ENCODE measurements at regions not wholly inside any gene's neighbourhood (a gene's known extent, or its start where the extent isn't known, plus 50 kb on each side); places are given as distances from the start of the nearest gene placed in this dataset.

DNA sequence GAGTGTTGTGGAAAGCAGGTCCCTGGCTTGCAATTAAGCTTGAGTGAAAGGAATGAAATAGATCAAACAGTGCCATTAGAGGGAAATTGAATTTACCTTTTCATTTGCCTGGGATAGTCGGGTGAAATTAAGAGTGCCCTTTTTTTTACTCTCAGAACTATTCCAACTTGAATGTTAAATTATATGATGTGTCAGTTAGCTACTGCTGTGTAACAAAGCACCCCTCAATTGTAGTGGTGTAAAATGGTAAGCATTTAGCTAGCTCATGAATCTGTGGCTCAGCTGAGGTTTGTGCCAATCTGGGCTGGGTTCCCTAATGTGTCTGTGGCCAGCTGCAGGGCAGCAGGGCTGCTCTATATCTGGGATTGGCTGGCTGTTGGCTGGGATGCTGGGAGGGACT is 571.4 kb downstream of the MN1 start:
- H3K27me3 Mint-ChIP-seq = peaks cover 18% of the 10 kb centered on the region
- no peak overlapping the region for H3K4me3 Mint-ChIP-seq
- no peaks in the 10 kb centered on the region for H3K36me3 Mint-ChIP-seq (ENCODE audit: low read depth)
- intact Hi-C loops (cut with micrococcal nuclease) = no loop called here
- no peak overlapping the region for H3K27ac Mint-ChIP-seq
- no peaks in the 10 kb centered on the region for H3K9me3 Mint-ChIP-seq
- H3K4me1 Mint-ChIP-seq (ENCODE audit: low read depth) = no peaks in the 10 kb centered on the region

- H3K4me1 Mint-ChIP-seq (ENCODE audit: low read depth) = no peaks in the 10 kb centered on the region
- no peak overlapping the region for H3K27ac Mint-ChIP-seq
- intact Hi-C loops (cut with micrococcal nuclease) = no loop called here
- H3K36me3 Mint-ChIP-seq (ENCODE audit: low read depth) = no peaks in the 10 kb centered on the region
- no peaks in the 10 kb centered on the region for H3K9me3 Mint-ChIP-seq
- H3K27me3 Mint-ChIP-seq = peaks cover 15% of the 10 kb centered on the region
- H3K4me3 Mint-ChIP-seq = no peak overlapping the region
These were observed 570.3 kb downstream of the MN1 start for GRCh38 chr22:27231266-27231665.

- Mint-ChIP-seq H3K36me3 (ENCODE audit: low read depth) (no peaks in the 10 kb centered on the region), H3K4me3 (no peak overlapping the region), H3K9me3 (no peaks in the 10 kb centered on the region), H3K27me3 (peaks cover 15% of the 10 kb centered on the region), H3K4me1 (ENCODE audit: low read depth) (no peaks in the 10 kb centered on the region), H3K27ac (no peak overlapping the region)
- intact Hi-C loops (cut with micrococcal nuclease) = no loop called here
These were observed 569.5 kb downstream of the MN1 start for GRCh38 chr22:27232077-27232476.

DNA sequence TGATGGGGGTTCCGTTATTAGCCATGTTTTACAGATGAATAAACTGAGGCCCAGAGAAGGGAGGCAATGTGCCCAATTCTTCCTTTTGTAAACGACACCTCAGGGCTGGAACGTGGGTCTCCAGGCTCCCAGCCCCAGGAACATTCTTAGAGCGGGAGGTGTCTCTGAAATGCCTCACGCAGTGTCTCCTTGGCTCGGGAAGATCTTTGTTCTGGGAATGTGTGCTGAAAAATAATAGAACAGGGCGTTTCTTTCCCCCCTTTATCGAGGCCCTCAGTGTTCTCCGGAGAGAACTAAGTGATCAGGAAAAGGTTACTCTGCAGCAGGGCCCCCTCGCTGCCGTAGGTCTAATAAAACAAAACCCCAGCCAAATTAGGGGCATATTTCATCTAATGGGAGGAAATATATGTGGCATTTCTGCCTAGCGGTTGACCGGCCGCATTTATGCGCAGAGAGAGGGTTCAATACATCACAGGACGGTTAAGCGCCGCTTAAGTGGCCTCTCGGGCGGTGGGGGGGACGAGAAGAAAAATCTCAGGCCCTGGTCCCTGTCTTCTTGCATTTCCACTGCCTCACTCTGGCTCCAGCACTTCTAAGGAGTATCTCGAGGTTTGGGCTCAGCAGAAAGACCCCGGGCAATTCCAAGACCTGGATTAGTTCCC is 564.3 kb downstream of the MN1 start:
- Mint-ChIP-seq H3K9me3 (no peaks in the 10 kb centered on the region), H3K4me1 (ENCODE audit: low read depth) (no peaks in the 10 kb centered on the region), H3K27ac (no peak overlapping the region), H3K4me3 (no peak overlapping the region), H3K27me3 (peaks cover 15% of the 10 kb centered on the region), H3K36me3 (ENCODE audit: low read depth) (no peaks in the 10 kb centered on the region)
- intact Hi-C loops (cut with micrococcal nuclease) = no loop called here

DNA sequence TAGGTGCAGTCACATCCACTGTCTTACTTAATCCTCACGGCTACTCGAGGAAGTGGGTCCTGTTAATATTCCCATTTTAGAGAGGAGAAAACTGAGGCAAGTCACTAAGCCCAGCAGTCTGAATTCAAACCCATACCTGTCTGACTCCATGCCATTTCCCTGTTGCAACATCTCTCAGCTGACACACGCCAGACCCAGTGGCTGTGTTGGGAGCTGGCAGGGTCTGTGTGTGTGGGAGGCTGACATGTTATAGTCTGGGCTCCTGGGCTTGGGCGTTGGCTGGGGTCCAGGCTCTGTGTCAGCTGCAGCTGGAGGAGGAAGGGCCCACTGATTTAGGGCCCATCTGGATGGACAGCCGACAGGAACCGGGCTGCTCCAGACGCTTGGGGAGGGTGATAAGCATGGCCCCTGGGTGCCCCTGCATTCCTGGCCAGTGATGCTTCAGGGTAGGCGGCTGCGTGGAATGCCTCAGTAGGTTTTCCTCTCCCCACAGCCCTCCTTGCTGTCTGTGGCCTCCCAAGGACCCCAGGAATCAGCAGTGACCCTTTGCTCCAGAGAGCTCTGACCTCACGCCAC is 562.5 kb downstream of the MN1 start:
- Mint-ChIP-seq H3K4me3 (no peak overlapping the region), H3K27me3 (peaks cover 5% of the 10 kb centered on the region), H3K4me1 (ENCODE audit: low read depth) (no peaks in the 10 kb centered on the region), H3K9me3 (no peaks in the 10 kb centered on the region), H3K36me3 (ENCODE audit: low read depth) (no peaks in the 10 kb centered on the region), H3K27ac (no peak overlapping the region)
- intact Hi-C loops (cut with micrococcal nuclease) = no loop called here

DNA sequence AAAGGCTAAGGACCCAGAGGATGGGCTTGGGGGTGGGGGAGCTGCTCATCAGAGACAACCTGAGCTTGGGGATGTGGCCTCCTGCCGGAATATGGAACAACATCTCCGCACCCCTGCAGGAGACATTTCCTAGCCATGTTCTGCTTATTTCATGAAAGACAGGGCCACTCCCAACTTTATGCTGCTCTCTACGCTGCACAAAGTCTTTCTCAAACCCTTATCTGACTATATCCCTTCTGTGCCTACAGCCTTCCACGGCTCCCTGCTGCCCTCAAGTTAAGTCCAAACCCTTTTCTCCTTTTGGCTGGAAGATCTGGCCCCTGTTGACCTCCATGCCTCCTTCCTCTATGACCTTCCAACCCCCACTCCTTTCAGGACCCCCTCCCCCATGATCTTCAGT is 562.0 kb downstream of the MN1 start:
- Mint-ChIP-seq H3K4me1 (ENCODE audit: low read depth) (no peaks in the 10 kb centered on the region), H3K36me3 (ENCODE audit: low read depth) (no peaks in the 10 kb centered on the region)
- intact Hi-C loops (cut with micrococcal nuclease) = no loop called here

GRCh38 chr22:27240298-27241075 is 561.1 kb downstream of the MN1 start:
- Mint-ChIP-seq H3K27me3 (peaks cover 5% of the 10 kb centered on the region), H3K4me3 (no peak overlapping the region), H3K27ac (no peak overlapping the region), H3K4me1 (ENCODE audit: low read depth) (no peaks in the 10 kb centered on the region), H3K9me3 (no peaks in the 10 kb centered on the region), H3K36me3 (ENCODE audit: low read depth) (no peaks in the 10 kb centered on the region)
- intact Hi-C loops (cut with micrococcal nuclease) = no loop called here

More for the DNA sequence above, 562.0 kb downstream of the MN1 start:
- peaks cover 5% of the 10 kb centered on the region for H3K27me3 Mint-ChIP-seq
- H3K9me3 Mint-ChIP-seq = no peaks in the 10 kb centered on the region
- H3K27ac Mint-ChIP-seq = no peak overlapping the region
- no peak overlapping the region for H3K4me3 Mint-ChIP-seq

DNA sequence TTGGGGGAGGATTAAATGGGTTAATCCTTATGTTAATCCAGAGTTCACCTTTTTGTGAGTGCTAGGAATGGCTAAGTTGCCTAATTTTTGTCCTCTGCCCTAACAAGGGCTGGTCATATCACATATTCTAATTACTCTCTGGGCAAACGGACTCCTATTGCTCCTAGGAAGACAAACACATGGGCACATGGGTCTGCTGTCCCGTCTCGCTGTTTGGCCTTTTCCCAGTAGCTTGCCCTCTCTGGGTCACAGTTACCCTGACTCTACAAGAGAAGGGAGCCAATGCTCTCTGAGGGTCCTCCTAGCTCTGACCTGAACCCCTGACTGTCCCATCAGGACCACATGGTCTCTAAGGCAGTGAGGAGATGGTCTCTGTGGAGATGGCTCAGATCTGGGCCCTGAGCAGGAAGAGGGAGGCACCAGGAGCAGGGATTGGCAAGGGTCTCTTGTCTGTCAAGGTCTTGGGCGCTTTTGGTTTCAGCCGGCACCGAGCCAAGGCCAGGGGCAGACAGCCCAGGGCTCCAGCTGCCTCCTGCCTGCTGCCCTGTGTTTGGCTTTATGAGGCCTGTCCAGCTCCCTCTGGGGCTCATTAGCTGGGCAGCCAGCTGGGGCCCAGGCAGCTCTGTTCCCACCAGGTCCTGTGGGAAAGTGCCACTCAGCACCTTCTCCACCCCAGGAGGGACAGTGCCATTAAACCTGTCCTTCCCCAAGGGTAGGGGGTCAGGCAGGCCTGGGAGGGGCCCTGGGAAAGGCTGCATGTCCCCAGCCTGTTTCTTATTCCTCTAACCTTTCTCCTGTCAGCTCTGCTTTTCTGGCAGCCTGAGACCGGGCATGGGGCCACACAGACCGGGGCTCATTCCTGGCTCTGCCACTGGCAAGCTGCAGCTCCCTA is 559.9 kb downstream of the MN1 start:
- intact Hi-C loops (cut with micrococcal nuclease) = no loop called here
- Mint-ChIP-seq H3K27ac (no peak overlapping the region), H3K4me1 (ENCODE audit: low read depth) (no peaks in the 10 kb centered on the region), H3K36me3 (ENCODE audit: low read depth) (no peaks in the 10 kb centered on the region), H3K27me3 (peaks cover 6% of the 10 kb centered on the region), H3K4me3 (no peak overlapping the region), H3K9me3 (no peaks in the 10 kb centered on the region)

DNA sequence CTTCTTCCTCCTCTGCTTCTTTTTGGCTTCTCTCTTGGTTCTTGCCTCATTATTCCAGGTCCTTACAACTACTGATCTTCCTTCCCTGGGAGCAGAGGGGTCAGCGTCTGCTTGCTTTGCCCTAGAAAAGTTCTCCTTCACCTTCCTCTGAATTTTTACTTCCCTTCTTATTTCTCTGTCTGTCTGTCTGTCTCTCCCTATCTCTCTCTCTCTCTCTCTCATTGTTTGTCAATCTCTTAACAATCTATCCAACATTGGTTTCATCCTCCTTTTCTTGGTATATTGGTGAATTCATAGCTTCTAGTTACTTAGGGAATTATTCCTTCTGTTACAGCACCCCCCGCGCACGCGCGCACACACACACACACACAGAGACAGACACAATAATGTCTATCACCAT is 559.1 kb downstream of the MN1 start:
- Mint-ChIP-seq H3K27ac (no peak overlapping the region), H3K9me3 (no peaks in the 10 kb centered on the region), H3K36me3 (ENCODE audit: low read depth) (no peaks in the 10 kb centered on the region), H3K27me3 (peaks cover 6% of the 10 kb centered on the region), H3K4me1 (ENCODE audit: low read depth) (no peaks in the 10 kb centered on the region), H3K4me3 (no peak overlapping the region)
- intact Hi-C loops (cut with micrococcal nuclease) = no loop called here

DNA sequence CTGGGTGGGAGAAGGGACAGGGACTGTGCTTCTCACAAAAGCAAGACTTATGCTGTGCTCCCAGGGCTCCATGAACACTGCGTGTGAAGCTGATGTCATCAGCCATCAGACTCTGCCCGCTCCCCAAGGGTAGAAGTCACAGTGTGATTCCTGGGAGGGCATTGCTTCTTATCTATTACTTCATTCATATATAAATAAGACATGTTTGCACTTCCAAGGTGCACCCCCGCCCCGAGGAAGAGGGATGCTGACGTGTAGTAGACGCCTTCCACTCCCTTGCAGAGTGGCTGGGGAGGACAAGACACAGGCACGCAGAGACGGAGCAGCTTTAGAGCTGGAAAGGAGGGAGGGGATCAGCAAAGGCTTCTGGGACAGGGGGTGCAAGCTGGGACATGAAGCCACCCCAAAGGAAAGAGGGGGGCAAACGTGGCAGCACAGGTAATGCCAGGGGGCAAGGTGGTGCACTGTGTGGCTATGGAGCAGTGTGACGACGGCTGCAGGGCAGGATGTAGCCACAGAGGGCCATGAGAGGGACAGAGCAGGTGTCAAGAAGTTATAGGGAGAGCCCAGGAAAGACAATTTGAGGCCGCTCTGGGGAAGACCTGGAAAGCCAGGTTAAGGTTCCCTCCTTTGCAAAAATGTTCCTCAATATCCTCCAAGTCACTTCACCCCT is 558.5 kb downstream of the MN1 start:
- Mint-ChIP-seq H3K4me3 (no peak overlapping the region), H3K36me3 (ENCODE audit: low read depth) (no peaks in the 10 kb centered on the region), H3K27me3 (peaks cover 6% of the 10 kb centered on the region), H3K27ac (no peak overlapping the region), H3K9me3 (no peaks in the 10 kb centered on the region), H3K4me1 (ENCODE audit: low read depth) (no peaks in the 10 kb centered on the region)
- intact Hi-C loops (cut with micrococcal nuclease) = no loop called here

GRCh38 chr22:27244328-27244727 is 557.2 kb downstream of the MN1 start:
- intact Hi-C loops (cut with micrococcal nuclease) = no loop called here
- Mint-ChIP-seq H3K4me3 (no peak overlapping the region), H3K27ac (no peak overlapping the region), H3K36me3 (ENCODE audit: low read depth) (no peaks in the 10 kb centered on the region), H3K27me3 (peaks cover 5% of the 10 kb centered on the region), H3K4me1 (ENCODE audit: low read depth) (no peaks in the 10 kb centered on the region), H3K9me3 (no peaks in the 10 kb centered on the region)

DNA sequence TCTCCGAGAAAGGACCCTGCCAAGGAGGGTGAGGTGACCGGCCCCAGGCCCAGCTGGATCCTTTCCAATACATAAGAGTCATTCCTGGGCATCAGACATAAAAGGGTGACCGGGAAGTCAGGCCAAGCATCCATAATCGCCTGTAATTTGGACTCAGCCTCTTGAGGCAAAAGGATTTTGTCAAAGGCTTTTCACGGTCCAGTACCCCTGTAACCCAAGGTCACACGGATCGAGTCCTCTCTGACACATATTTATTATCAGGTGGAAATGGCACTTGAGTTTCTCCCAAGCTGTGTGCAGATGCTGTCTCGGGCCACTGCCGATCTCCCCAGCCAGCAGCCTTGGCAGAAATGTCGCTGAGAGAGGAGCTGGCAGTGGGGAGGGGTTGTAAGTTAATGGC is 556.5 kb downstream of the MN1 start:
- H3K4me3 Mint-ChIP-seq = no peak overlapping the region
- H3K36me3 Mint-ChIP-seq (ENCODE audit: low read depth) = no peaks in the 10 kb centered on the region
- intact Hi-C loops (cut with micrococcal nuclease) = no loop called here
- no peaks in the 10 kb centered on the region for H3K4me1 Mint-ChIP-seq (ENCODE audit: low read depth)
- no peaks in the 10 kb centered on the region for H3K9me3 Mint-ChIP-seq
- H3K27me3 Mint-ChIP-seq = peaks cover 1% of the 10 kb centered on the region
- no peak overlapping the region for H3K27ac Mint-ChIP-seq

GRCh38 chr22:27246558-27246957 is 555.0 kb downstream of the MN1 start:
- Mint-ChIP-seq H3K4me1 (ENCODE audit: low read depth) (no peaks in the 10 kb centered on the region), H3K27ac (no peak overlapping the region), H3K4me3 (no peak overlapping the region), H3K36me3 (ENCODE audit: low read depth) (no peaks in the 10 kb centered on the region), H3K27me3 (peaks cover 4% of the 10 kb centered on the region), H3K9me3 (no peaks in the 10 kb centered on the region)
- intact Hi-C loops (cut with micrococcal nuclease) = no loop called here

Data from dendritic cell treated with granulocyte-macrophage colony-stimulating factor and Interleukin-4, amounts not matched to agents 40 ng/mL and 50 ng/mL, for 4 days (primary cell).